Vagina (tissue), 2 donors: ENCODE measurements at regions not wholly inside any gene's neighbourhood (a gene's known extent, or its start where the extent isn't known, plus 50 kb on each side); places are given as distances from the start of the nearest gene placed in this dataset.

Experiments used
- CTCF ChIP-seq, 3 experiments: fragments of 450-650 bp in 2 of 3; fragments of 200-600 bp in 1 of 3; sonication (generic) in 1 of 3; IDR thresholded peaks; one replicate each; pipeline ENCODE4 v1.5.1; 2017 to 2019; ENCODE audit warnings: antibody characterized with exemption in 3 of 3, mild to moderate bottlenecking in 2 of 3, moderate library complexity in 2 of 3
- POLR2A ChIP-seq, 2 donors: fragments of 450-650 bp; IDR thresholded peaks; one replicate each; pipeline ENCODE4 v1.6.1; 2017; ENCODE audit warnings: antibody characterized with exemption in 2 of 2, mild to moderate bottlenecking in 2 of 2, moderate library complexity in 2 of 2
- POLR2AphosphoS5 ChIP-seq, 2 donors: sonication (generic); formaldehyde crosslinking; IDR thresholded peaks; one replicate each; pipeline ENCODE4 v1.9.0; 2017; ENCODE audit warnings: antibody characterized with exemption in 2 of 2, mild to moderate bottlenecking in 2 of 2, low read depth in 1 of 2; ENCODE audit not compliant: insufficient read depth in 1 of 2

GRCh38 chr2:107187870-107188269 is 301.9 kb upstream of the ST6GAL2 start:
- TF ChIP-seq CTCF (IDR thresholded peaks at IDR 0.05) = no peak
- TF ChIP-seq POLR2A (IDR thresholded peaks at IDR 0.05) = no peak
- TF ChIP-seq POLR2AphosphoS5 (IDR thresholded peaks at IDR 0.05; ENCODE audit: insufficient read depth in 1 of 2, low read depth in 1 of 2) = no peak
